ENCODE measurements at regions not wholly inside any gene's neighbourhood (a gene's known extent, or its start where the extent isn't known, plus 50 kb on each side); places are given as distances from the start of the nearest gene placed in this dataset.

- DNase-seq (ENCODE audit: low read depth, low spot score) (no peak), ATAC-seq (no peak)
- Histone ChIP-seq H3K36me3 (ENCODE audit: control insufficient read depth in 1 of 2, insufficient read depth in 2 of 2, low read length in 2 of 2) (no peaks in the 10 kb centered on the region), H3K9me3 (ENCODE audit: control insufficient read depth in 1 of 2, insufficient read depth in 1 of 2, low read depth in 1 of 2, low read length in 2 of 2) (no peaks in the 10 kb centered on the region), H3K27ac (ENCODE audit: low read depth, low read length) (no peak overlapping the region), H4K20me1 (ENCODE audit: insufficient read depth) (no peaks in the 10 kb centered on the region), H3K27me3 (ENCODE audit: insufficient read depth, low read length) (no peaks in the 10 kb centered on the region), H3K9me2 (ENCODE audit: insufficient read depth) (no peaks in the 10 kb centered on the region), H2AFZ (ENCODE audit: low read depth, low read length, poor library complexity, severe bottlenecking) (no peak overlapping the region), H3K4me2 (ENCODE audit: low read length) (no peak overlapping the region), H3K9ac (ENCODE audit: low read length) (no peak overlapping the region), H3K4me3 (replicated peaks in 1 of 2; ENCODE audit: low read depth in 1 of 2, low read length in 2 of 2) (no peak overlapping the region), H3K4me1 (ENCODE audit: control insufficient read depth in 1 of 2, insufficient read depth in 2 of 2, low read length in 2 of 2) (no peaks in the 10 kb centered on the region), H3K79me2 (ENCODE audit: insufficient read depth, low read length) (no peaks in the 10 kb centered on the region)
- intact Hi-C loops (cut with micrococcal nuclease), result no loop called here
- CTCF ChIA-PET, result no interaction called here
- POLR2A ChIA-PET, result no interaction called here
- TF ChIP-seq YY1 (IDR thresholded peaks at IDR 0.05; ENCODE audit: extremely low read depth, insufficient replicate concordance, low read depth, low read length), result no peak
- TF ChIP-seq TCF7L2 (IDR thresholded peaks at IDR 0.05; ENCODE audit: borderline replicate concordance, extremely low read depth, insufficient read depth, insufficient read length), result no peak
- no peak for TF ChIP-seq CTCF (IDR thresholded peaks at IDR 0.05 in 2 of 3, conservative IDR thresholded peaks at IDR 0.05 in 1 of 3; ENCODE audit: borderline replicate concordance in 1 of 3, insufficient read depth in 1 of 3, low read depth in 2 of 3, low read length in 2 of 3)
- no peak for TF ChIP-seq ATF3 (IDR thresholded peaks at IDR 0.05)
- no peak for TF ChIP-seq SRF (IDR thresholded peaks at IDR 0.05; ENCODE audit: low read depth)
- no peak for TF ChIP-seq ZNF274 (IDR thresholded peaks at IDR 0.05; ENCODE audit: low read depth, low read length)
- TF ChIP-seq POLR2A (IDR thresholded peaks at IDR 0.05; ENCODE audit: borderline replicate concordance, extremely low read depth, insufficient read depth, insufficient read length), result no peak
- no peak for TF ChIP-seq MAX (IDR thresholded peaks at IDR 0.05)
- TF ChIP-seq POLR2AphosphoS5 (IDR thresholded peaks at IDR 0.05; ENCODE audit: low read depth, low read length), result no peak
- TF ChIP-seq CBX3 (IDR thresholded peaks at IDR 0.05; ENCODE audit: low read depth), result no peak
- no peak for TF ChIP-seq EZH2phosphoT487 (IDR thresholded peaks at IDR 0.05; ENCODE audit: borderline replicate concordance)
- TF ChIP-seq RAD21 (IDR thresholded peaks at IDR 0.05; ENCODE audit: low read depth), result no peak
- TF ChIP-seq JUND (IDR thresholded peaks at IDR 0.05), result no peak
- TF ChIP-seq SP1 (IDR thresholded peaks at IDR 0.05; ENCODE audit: low read depth), result no peak
- no peak for TF ChIP-seq SIN3A (IDR thresholded peaks at IDR 0.05; ENCODE audit: low read depth)
- BruUV-seq (replicated peaks), result no TSS peak
- RAD21 ChIA-PET (ENCODE audit: low non-redundant PET in 1 of 2, low total read pairs in 2 of 2, uncharacterized antibody in 2 of 2, unreplicated experiment in 2 of 2), result no interaction called here
Measured at GRCh38 chr15:92724144-92724543, 68.6 kb upstream of the FAM174B start.

Measured in HCT116 (cell line).